Fibroblast of lung (primary cell): ENCODE measurements at regions not wholly inside any gene's neighbourhood (a gene's known extent, or its start where the extent isn't known, plus 50 kb on each side); places are given as distances from the start of the nearest gene placed in this dataset.
"Not testable (repeated sequence)": the region's sequence is repeated elsewhere in the genome, so short reads cannot be mapped to it uniquely, and the experiment has no call there.

Experiments
- DNase-seq, 2 donors: peaks; one replicate each; pipeline versions ENCODE4 v3.0.0 to v3.0.0-alpha.2; 2010; ENCODE audit warnings: low read depth in 2 of 2
- H2AFZ ChIP-seq: 2 replicates; pipeline ENCODE4 v1.5.1; 2012; ENCODE audit warnings: low read length, control low read depth, inconsistent platforms
- H3K27ac ChIP-seq: 2 replicates; pipeline ENCODE4 v1.5.1; 2011; ENCODE audit warnings: low read length, control low read depth; ENCODE audit not compliant: insufficient read depth
- H3K27me3 ChIP-seq: 2 replicates; pipeline ENCODE4 v1.5.1; 2011; ENCODE audit warnings: mild to moderate bottlenecking, low read length; ENCODE audit not compliant: control insufficient read depth, insufficient read depth
- H3K36me3 ChIP-seq: 2 replicates; pipeline ENCODE4 v1.5.1; 2011; ENCODE audit warnings: low read length; ENCODE audit not compliant: control insufficient read depth, insufficient read depth
- H3K4me1 ChIP-seq: 2 replicates; pipeline ENCODE4 v1.5.1; 2011; ENCODE audit warnings: low read length; ENCODE audit not compliant: control insufficient read depth, insufficient read depth; ENCODE audit errors: extremely low read depth
- H3K4me2 ChIP-seq: 2 replicates; pipeline ENCODE4 v1.5.1; 2011; ENCODE audit warnings: low read length, control low read depth; ENCODE audit not compliant: insufficient read depth; ENCODE audit errors: extremely low read depth
- H3K4me3 ChIP-seq, 4 experiments: fragments of 200-600 bp in 1 of 4; sonication (generic) in 1 of 4; replicated peaks in 1 of 4; 2 replicates each; pipeline ENCODE4 v1.5.1; 2011 to 2016; ENCODE audit warnings: low read length in 4 of 4, low read depth in 3 of 4, mild to moderate bottlenecking in 3 of 4, control low read depth in 2 of 4, inconsistent platforms in 1 of 4, mixed read lengths in 1 of 4; ENCODE audit not compliant: insufficient read depth in 1 of 4; ENCODE audit errors: control extremely low read depth in 1 of 4
- H3K79me2 ChIP-seq: 2 replicates; pipeline ENCODE4 v1.5.1; 2012; ENCODE audit warnings: mild to moderate bottlenecking, low read length, inconsistent platforms; ENCODE audit not compliant: control insufficient read depth, insufficient read depth
- H3K9ac ChIP-seq: 2 replicates; pipeline ENCODE4 v1.5.1; 2011; ENCODE audit warnings: mild to moderate bottlenecking, low read length, control low read depth; ENCODE audit not compliant: insufficient read depth
- H3K9me3 ChIP-seq: 2 replicates; pipeline ENCODE4 v1.5.1; 2012; ENCODE audit warnings: low read depth, low read length; ENCODE audit not compliant: control insufficient read depth, insufficient read depth
- H4K20me1 ChIP-seq: 2 replicates; pipeline ENCODE4 v1.5.1; 2011; ENCODE audit warnings: low read length; ENCODE audit not compliant: control insufficient read depth, insufficient read depth; ENCODE audit errors: extremely low read depth
- CTCF ChIP-seq, 2 donors: IDR thresholded peaks in 1 of 2; conservative IDR thresholded peaks in 1 of 2; 1 replicate in 1 of 2; 2 replicates in 1 of 2; pipeline ENCODE4 v1.5.1; 2011 to 2012; ENCODE audit warnings: low read length in 2 of 2, control low read depth in 1 of 2, inconsistent platforms in 1 of 2, low read depth in 1 of 2, mild to moderate bottlenecking in 1 of 2
- EZH2 ChIP-seq: IDR thresholded peaks from 2 replicates; pipeline ENCODE4 v1.5.1; 2012; ENCODE audit warnings: low read length, control low read depth, mild to moderate bottlenecking; ENCODE audit errors: missing control alignments

- Histone ChIP-seq H3K4me2 (no peak overlapping the region), H4K20me1 (no peaks in the 10 kb centered on the region), H3K27ac (no peak overlapping the region), H3K9ac (no peak overlapping the region), H3K4me3 (no peak overlapping the region), H3K9me3 (no peaks in the 10 kb centered on the region), H3K27me3 (no peaks in the 10 kb centered on the region), H2AFZ (no peak overlapping the region), H3K36me3 (no peaks in the 10 kb centered on the region), H3K4me1 (no peaks in the 10 kb centered on the region), H3K79me2 (no peaks in the 10 kb centered on the region)
- DNase-seq, result peak; percentile 39 to 68
- TF ChIP-seq CTCF (conservative IDR thresholded peaks at IDR 0.05 in 1 of 2, IDR thresholded peaks at IDR 0.05 in 1 of 2; ENCODE audit: low read depth in 1 of 2, low read length in 2 of 2) (peak; percentile 80 to 88), EZH2 (no peak)
Observed at GRCh38 chr5:174935854-174936474, 211.6 kb downstream of the MSX2 start.

GRCh38 chr5:174931033-174931432, 206.7 kb downstream of the MSX2 start:
- H3K4me2 ChIP-seq, H3K9me3 ChIP-seq, H3K36me3 ChIP-seq, H3K27ac ChIP-seq, H2AFZ ChIP-seq, H3K27me3 ChIP-seq, H3K79me2 ChIP-seq, H3K4me3 ChIP-seq, H3K4me1 ChIP-seq, DNase-seq, H3K9ac ChIP-seq, H4K20me1 ChIP-seq: not testable (repeated sequence)

- H3K79me2 ChIP-seq, result no peaks in the 10 kb centered on the region
- H3K9ac ChIP-seq, result no peak overlapping the region
- H3K27ac ChIP-seq, result no peak overlapping the region
- no peak overlapping the region for H3K4me2 ChIP-seq
- no peaks in the 10 kb centered on the region for H3K36me3 ChIP-seq
- no peaks in the 10 kb centered on the region for H3K9me3 ChIP-seq
- H2AFZ ChIP-seq, result no peak overlapping the region
- no peak overlapping the region for H3K4me3 ChIP-seq
- no peaks in the 10 kb centered on the region for H4K20me1 ChIP-seq
- no peaks in the 10 kb centered on the region for H3K4me1 ChIP-seq
- TF ChIP-seq EZH2, result no peak
- TF ChIP-seq CTCF (conservative IDR thresholded peaks at IDR 0.05 in 1 of 2, IDR thresholded peaks at IDR 0.05 in 1 of 2; ENCODE audit: low read depth in 1 of 2, low read length in 2 of 2), result no peak
- no peak for DNase-seq
- no peaks in the 10 kb centered on the region for H3K27me3 ChIP-seq
Observed at GRCh38 chr5:174925586-174925985, 201.2 kb downstream of the MSX2 start.
